ENCODE measurements at regions not wholly inside any gene's neighbourhood (a gene's known extent, or its start where the extent isn't known, plus 50 kb on each side); places are given as distances from the start of the nearest gene placed in this dataset.

DNA sequence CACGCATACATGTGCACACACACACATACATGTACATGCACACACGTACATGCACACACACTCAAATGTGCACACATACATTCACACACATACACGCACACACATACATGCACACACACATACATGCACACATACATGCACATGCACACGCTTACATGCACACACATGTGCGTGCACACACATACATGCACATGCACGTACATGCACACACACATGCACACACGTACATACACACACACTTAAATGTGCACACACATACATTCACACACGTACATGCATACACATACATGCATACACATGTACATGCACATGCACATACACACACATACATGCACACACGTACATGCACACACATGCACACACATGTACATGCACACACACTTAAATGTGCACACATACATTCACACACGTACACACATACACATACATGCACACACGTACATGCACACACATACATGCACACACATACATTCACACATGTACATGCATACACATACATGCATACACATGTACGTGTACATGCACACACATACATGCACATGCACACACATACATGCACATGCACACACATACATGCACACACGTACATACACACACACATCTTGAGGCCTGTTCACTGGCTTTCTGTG is 283.7 kb upstream of the ID2 start:
- no peak for DNase-seq

DNA sequence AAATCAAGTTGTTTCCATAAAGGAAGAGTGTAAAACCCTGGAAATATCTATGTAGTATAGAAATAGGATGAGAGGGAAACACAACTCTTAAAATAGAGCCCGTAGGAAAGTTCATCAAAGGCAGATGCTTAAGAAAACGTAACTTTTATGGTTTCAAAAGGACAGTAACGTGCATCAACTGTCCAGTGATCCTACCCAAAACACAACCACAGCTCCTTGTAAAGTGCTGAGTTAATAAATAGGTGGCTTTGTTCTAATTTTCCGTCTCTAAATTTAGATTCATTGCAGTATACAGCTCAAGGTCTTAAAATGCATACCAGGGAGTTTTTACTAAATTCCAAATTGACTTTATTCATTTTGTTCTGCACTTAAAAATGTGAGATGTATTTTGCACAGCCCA is 282.1 kb upstream of the ID2 start:
- no peak for DNase-seq

DNA sequence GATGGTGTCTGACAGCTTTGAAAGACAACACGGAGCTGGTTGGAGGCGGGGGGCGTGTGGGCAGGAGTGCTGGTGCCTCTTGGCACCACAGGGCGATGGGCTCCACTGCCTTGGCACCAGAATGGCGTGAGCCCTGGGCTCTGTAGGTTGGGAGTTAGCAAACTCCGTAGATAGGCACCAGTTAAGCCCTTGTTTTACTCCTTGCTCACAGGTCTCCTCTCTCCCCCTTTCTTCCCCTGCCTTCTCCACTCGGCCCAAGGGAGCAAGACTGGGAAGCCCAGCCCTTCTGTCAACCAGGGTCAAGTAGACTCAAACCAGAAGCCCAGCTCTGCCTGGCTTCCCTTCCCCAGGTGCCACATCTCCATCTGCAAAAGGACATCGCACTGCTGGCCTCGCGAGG is 281.7 kb upstream of the ID2 start:
- no peak for DNase-seq

DNA sequence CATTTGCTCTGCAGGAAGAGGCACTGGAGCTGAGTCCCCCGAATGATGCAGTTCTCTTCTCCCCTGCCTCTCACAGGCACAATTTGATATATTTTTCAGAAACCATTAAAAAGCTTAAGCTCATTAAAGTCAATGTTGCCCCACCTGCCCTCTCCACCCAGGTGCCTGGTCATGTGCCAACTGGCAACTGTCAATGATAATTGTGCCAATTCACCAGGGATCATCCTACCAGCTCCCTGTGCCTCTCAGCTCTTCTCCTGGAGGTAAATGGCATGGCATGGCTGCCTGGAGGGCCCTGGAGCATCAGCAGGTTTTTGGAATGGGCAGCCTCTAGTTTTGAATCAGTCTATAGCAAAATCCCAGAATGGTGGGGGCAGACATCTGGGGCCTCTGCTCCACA is 279.6 kb upstream of the ID2 start:
- peak; percentile 56 for DNase-seq

DNA sequence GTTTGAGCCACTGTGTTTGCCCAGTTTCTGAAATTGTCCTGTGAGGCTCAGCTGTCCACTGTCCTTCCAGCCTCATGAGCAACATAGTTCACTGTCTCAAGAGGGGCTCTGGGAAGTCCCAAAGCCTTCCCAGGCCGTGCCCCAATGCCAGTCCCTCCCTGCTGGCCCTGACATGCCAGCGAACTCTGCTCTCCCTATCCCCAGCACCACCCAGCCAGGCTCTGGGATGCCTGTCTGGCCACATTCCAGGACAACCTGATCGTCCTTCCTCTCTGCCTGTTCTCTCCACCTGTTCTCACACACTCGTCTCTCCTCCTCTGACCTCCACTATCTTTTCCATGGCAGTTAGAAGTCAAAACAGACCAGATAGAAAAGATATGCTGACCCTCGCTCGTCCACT is 278.0 kb upstream of the ID2 start:
- no peak for DNase-seq

DNA sequence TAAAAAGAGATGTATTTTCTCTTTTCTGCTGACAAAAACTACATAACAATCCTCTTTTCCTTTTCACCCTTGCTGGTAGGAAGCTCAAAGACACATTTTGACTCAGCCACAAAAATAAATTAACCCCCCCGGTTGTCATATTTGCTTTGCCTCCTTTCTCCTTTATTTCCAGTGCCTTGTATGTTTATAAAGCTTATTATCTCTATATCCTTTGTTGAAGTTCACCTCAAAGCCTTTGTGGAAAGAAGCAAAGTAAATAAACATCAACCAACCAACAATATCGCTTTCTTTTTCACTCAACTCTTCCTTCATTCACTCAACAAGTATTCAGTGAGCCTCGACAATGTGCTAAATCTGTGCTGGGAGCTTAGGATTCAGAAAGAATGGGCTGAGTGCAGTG is 276.5 kb upstream of the ID2 start:
- no peak for DNase-seq

DNA sequence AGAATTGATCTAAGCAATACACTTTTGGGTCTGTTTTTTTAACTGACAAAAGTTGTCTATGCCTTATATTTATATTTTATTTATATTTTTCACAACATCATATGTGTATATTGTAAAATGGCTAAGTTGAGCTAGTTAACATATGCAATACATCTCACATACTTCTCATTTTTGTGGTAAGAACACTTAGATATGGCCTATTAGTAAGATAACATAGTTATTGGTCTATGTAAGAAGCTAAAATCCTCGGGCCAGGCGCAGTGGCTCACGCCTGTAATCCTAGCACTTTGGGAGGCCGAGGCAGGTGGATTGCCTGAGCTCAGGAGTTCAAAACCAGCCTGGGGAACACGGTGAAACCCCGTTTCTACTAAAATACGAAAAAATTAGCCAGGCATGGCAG is 275.6 kb upstream of the ID2 start:
- DNase-seq = no peak

DNA sequence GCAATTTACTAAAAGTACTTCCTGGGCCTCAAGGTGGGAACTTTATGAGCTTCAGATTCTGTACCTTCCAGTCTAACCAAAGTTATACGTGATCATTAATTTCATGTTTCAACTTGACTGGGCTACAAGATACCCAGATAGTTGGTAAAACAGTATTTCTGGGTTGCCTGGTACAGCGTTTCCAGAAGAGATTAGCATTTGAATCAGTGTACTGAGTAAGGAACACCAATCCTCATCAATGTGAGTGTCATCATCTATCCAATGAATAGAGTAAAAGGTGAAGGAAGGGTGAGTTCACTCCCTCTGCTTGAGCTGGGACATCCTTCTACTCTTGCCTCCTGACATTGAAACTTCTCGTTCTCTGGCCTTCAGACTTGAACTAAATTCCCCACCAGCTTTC is 274.5 kb upstream of the ID2 start:
- no peak for DNase-seq

DNA sequence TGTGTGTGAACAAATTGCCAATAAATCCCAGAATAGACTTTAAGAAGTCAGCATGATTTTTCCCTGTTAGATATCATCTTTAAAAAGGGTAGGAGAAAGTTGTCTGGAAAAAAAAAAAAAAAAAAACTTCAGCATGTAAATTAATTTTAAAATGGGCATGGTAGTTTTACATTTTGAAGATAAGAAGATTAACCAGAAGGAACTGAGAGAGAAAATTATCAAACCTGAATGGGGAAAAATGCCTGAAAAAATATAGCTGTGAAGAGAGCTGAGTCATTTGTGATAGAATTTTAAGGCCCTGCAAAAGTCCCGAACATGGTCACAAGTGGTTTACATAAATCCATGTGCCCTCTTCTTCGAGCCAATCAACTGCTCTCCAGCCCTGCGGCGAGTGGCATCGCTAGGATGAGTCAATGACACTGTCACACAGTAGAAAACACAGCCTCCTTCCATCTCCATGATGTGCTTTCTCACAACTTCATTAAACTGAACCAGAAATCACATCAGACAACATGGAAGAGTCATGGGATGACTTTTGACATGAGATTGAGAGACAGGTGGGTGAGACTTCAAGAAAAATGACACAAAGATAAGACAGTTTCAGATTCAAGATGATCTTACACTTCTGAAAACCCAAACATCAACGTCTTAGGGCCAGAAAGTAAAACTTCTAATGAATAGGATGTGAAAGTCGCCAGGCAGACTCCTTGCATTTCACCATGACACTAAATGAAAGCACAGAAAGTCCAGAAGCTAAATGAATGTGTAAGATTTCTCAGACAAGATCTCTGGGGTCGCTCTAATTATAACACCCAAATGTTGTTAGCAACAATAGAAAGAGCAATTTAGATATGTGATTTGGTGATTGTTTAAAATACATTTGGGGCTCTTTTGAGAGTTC is 273.0 kb upstream of the ID2 start:
- no peak for DNase-seq

DNA sequence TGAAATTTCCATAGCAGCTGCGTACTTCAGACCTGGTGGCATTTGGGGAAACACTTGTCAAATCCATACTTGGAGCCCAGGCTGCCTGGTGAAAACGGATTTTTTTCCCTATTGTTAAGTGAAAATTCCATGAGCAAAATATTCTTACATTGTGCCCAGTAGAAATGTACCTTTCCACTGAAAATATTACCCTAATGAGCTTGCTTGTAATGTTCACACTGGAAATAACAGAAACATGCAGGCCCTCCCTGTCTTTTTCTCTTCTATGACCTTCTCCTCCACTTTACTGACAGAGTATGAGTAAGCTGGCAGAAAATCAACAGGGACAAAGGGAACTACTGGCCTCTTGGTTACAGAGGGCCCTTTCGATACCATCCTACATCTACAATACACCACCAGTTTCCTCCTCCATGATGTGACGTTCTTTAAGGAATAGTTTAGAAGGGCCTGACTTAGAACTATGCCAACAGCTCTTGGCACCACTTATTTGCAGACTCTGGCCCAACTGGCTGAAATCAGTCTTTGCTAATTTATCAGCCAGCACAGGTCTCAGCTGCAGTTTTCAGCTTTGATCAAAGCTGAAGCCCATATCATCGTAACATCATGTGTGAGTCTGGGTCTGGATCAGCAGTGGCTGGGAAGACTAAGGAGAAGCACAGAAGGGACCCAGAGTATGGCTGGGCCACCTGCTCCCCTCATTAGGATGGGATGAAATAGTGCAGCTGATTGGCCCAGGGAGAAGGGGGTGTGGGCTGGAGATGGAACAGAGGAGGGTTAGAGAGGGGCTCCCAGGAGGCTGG is 272.2 kb upstream of the ID2 start:
- no peak for DNase-seq

DNA sequence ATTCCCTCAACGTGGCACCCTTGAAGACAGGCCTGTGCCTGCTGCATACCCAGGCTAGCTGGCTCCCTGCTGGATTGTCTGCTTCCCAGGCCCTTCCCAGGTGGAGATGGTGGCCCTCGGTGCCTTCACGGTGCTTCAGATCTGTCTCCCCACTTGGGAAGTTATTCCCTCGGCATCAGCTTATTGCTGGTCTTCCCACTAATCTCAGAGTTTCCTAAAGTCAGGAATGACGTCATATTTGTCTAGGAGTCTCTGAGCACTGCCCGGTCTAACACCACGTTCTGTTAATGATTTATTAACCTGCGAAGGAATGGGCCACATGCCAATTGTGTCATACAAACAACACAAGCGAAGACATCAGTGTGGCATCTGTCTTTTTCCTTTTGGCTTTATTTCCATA is 269.8 kb upstream of the ID2 start:
- DNase-seq = no peak

DNA sequence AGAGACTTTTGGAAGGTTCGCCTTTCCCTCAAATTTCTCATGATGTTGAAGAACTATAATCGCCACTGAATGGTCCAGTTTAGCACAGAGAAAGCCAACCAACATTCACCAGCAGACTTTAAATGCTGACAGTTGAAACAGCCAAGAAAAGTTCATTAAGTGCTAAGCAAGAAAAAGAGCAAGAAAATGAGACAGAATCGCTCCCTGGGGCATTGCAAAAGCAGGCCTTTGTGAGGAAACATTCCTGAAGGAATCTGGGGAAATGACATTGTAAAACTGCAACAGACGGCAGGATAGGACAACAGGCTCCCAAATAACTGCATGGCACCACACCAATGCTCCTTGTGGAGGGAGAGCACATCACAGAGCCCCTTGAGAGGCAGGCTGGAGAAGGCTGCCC is 269.3 kb upstream of the ID2 start:
- DNase-seq = no peak

DNA sequence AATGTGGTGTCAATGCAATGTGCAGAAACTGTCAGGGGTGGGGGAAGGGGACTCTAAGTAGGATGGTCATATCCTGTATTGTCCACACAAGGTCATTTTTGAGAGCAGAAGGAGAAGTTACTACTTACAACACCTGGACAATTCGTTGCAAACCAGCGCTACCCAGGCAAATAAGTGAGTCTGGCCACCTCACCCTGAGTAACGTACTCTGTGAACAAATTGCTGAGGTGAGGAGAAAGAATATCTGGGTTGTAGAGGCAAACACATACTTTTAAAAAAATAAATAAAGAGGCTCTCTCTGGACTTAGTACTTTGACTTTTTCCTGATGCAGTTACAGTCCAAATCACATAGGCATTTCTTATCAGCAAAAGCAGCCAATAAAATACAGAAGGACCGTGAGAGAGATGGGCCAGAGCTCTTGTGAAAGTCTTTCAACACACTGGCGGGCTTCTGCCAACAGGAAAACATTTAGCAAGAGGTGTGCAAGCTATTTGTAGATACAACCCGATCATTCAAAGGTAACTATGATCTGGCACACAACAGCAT is 268.2 kb upstream of the ID2 start:
- DNase-seq = no peak

DNA sequence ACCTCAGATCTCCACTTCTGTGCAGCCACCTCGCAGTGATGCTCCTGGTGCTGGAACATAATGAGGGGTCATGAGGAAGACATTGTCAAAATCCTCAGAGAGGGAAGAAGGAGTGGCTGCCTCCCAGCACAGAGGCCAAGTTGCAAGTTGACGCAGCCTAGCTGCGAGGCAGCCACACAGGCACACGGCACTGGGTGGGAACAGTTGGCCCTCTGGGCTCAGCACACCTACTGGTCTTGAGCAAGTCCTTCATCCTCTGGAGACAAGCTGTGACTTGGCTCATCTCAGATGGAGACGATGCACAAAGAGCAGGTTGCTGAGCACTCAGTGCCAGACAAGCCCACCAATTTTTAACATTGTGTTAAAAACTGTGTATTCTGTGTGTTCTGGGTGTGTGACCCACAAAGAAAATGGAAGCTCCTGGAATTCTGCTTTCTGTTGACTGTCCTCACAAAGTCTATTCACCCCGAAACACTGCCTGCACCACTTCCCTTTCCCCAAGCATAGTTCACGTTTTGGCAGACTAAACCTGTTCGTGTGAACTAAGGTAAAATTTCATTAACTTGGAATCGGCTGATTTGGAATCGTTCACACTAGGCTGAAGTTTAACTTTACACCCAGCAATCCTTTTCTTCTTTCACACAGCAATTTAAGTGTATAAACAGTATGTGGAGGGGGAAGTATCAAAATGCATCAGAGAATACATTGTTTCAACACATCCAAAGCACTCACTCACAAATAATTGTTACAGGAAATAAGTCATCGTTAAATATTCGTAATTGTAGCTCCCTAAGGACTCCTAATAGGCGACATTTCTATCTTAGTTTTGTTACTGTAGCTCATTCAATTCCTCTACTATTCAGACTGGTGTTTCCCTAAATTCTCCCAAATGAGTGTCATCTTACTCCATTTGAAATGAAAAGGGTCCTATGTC is 266.6 kb upstream of the ID2 start:
- no peak for DNase-seq

DNA sequence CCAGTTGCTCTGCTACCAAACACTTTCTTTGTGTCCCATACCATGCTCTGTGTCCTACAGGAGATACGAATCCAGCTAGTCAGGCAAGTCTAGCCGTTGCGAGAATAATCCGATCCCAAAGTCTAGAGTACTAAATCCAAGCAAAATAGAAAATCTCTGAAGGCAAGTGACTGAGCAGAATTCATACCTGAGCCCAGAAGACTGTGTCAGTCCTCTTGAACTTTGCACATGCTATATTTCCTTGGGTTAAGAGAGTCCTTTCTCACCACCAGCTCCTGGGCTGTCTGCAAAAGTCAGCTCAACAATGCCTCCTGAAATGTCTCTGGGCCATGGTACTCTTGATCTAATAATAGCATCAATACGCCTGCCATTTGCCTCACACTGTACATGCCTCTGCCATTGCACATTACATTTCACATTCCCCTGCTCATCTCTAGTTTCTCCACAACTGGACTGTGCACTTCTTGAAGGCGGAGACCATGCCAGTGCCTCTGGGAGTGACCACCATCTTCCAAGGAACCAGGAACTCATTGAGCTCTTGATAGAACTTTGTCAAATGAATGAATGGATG is 265.8 kb upstream of the ID2 start:
- DNase-seq = no peak

DNA sequence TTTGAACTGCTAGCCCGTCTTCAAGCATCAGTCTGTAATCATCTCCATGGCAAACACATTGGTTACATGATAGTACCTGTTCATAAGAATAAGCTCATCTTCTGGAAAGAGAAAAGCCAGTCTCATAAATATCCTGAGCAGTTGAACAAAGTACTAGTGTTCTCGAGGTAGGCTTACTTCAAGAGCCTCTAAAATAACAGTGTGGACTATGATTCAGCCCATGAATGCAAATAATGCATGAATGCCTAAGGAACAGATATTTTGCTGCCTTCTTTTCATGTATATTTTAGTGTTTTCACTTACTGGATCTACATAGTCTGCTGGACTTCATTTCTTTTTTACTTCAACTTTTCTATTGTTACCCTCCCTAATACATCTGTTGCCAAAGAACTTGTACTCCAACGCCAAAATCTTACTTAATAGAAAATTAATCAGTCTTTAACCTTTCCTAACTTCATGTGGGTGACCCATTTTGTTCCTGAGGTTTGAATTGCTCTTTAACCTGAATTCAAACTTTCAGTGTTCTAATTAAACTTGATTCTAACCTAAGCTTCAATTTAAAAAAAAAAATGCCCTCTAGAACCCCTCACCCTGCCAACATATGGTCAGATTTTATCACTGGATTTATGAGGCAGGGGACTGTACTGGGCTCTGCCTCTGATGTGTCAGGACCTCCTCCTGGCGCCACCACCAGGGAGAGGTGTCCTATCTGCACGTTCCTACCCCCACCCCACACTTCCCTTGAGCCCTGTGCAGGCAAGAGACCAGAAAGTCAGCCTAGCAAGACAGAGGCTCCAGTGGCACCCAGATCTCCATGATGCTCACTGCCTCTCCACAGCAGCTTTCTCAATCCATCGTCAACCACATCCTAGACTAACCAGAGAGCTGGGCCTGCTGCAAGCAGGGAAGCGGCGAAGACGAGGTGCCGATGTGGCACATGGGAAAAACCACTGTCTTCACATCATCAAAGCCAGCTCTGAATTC is 264.7 kb upstream of the ID2 start:
- no peak for DNase-seq

DNA sequence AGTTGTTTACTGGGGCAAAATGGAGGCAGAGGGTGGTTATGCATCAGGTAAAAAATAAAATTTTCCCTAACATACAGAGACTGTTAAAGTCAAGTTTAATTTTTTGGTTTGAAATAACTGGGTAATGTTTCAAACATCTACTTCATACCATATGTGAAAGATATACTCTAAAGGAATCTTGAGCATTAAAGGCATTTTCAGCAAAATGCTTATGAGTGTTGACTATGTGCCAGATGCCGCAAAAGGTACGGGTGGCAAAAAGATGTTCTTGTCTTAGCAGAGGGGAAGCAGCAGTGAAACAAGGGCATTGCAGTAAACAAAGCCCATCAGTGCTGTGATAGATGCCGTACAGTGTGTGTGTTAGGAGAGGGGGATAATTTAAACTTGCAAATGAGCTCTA is 263.1 kb upstream of the ID2 start:
- no peak for DNase-seq

DNA sequence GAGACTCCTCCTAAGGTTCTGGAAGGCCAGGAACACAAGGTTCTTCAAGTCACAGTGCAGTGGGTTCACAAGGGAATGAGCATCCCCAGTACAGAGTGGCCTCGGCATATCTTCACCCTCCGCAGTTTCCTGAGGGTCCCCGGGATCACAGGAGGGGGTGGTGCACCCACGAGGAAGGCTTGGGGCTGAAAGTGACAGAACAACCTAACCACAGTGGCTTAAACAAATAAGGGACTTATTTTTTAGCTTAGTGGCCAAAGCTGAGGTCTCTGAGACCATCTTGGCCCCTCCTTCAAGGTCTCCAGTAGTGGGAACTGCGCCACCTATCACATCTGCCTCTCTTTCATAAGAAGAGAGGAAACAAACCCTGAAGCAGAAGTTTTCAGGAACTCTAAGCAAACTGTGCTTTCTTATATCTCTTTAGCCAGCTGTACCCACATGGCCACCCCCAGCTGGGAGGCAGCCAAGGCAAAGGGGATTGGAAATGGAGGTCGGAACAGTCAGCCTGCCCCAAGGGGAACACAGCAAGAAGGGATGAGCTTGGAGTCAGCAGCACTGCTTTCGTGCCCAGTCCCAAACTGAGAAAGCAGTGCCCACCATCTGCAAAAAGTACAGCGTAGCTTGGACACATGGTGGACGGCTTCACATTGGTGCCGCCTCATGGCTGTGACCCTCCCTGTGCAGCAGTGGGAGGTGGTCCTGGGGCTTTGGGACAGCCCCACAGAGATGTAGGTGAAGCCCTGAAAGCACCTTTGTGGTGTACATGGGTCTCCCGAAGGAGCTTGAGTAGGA is 260.0 kb upstream of the ID2 start:
- no peak for DNase-seq

DNA sequence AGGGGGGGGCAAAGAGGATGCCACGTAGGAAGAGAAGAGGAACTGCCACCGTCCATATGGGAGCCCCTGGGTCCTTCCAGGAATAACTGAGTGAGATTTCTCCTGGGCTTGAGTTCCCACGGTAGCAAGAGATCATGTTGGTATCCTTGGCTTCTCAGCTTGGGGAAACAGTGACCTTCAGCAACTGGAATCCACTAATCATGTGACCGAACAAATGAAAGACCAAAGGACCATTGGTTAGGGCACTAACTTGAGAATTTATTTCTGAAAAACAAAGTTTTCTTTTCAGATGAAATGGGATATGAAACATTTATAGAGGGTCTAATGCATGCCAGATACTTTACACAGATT is 259.4 kb upstream of the ID2 start:
- DNase-seq = no peak
